ENCODE measurements at regions not wholly inside any gene's neighbourhood (a gene's known extent, or its start where the extent isn't known, plus 50 kb on each side); places are given as distances from the start of the nearest gene placed in this dataset.

DNA sequence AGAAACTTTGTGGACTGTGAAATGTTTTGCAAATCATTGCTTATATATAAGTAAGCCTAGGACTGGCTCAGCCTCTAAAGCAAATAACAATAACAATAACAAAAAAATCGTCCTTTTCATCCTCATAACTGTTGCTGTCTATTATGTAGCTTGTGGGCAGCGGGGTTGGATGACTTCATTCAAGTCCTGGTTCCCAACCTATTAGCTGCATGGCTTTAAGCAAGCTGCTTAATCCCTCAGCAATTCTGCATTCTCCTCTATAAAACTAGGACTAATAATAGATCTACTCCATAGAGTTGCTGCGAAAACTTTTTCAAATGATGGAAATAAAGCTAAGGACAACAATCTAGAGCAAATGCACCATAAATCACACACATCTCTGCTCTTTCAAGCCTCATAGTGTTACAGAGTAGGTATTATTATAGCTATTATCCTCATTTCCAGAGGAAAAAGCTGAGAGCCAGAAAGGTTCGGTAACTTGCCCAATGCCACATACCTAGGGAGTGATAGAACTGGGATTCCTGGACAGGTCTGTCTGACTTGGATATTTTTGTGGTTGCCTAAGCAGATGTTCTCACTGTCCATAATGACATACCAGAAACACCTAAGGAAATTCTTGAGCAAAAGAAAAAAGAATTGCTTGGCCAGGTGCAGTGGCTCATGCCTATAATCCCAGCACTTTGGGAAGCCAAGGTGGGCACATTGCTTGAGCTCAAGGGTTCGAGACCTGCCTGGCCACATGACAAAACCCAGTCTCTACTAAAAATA is 98.8 kb upstream of the ADRA1B start:
- H3K27ac ChIP-seq (ENCODE audit: low read depth in 1 of 2, low read length in 1 of 2) = no peak overlapping the region
- H3K9me3 ChIP-seq (ENCODE audit: control insufficient read depth in 4 of 4, insufficient read depth in 3 of 4, low read length in 3 of 4) = no peaks in the 10 kb centered on the region
- DNase-seq (no peak), ATAC-seq (ENCODE audit: insufficient read depth, low FRiP score) (no peak)
- peaks cover 0 to 13% (median 0%) of the 10 kb centered on the region in 3 donors for H3K27me3 ChIP-seq (ENCODE audit: control insufficient read depth in 3 of 3, insufficient read depth in 3 of 3, low read length in 2 of 3)
- 81 to 86% methylated on average over 5 of the region's 5 CpGs for WGBS, 2 donors
- H3K4me3 ChIP-seq = no peak overlapping the region
- TF ChIP-seq, protein P1, sequence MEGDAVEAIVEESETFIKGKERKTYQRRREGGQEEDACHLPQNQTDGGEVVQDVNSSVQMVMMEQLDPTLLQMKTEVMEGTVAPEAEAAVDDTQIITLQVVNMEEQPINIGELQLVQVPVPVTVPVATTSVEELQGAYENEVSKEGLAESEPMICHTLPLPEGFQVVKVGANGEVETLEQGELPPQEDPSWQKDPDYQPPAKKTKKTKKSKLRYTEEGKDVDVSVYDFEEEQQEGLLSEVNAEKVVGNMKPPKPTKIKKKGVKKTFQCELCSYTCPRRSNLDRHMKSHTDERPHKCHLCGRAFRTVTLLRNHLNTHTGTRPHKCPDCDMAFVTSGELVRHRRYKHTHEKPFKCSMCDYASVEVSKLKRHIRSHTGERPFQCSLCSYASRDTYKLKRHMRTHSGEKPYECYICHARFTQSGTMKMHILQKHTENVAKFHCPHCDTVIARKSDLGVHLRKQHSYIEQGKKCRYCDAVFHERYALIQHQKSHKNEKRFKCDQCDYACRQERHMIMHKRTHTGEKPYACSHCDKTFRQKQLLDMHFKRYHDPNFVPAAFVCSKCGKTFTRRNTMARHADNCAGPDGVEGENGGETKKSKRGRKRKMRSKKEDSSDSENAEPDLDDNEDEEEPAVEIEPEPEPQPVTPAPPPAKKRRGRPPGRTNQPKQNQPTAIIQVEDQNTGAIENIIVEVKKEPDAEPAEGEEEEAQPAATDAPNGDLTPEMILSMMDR (IDR thresholded peaks at IDR 0.05; ENCODE audit: control extremely low read depth, extremely low read depth) = no peak
- H3K9ac ChIP-seq (ENCODE audit: insufficient read depth in 1 of 2, low read length in 2 of 2) = no peak overlapping the region
- peaks cover 0 to 6% (median 3%) of the 10 kb centered on the region in 5 donors for H3K4me1 ChIP-seq (ENCODE audit: control insufficient read depth in 5 of 5, insufficient read depth in 5 of 5, low read length in 5 of 5)
- no peaks in the 10 kb centered on the region for H3K36me3 ChIP-seq (ENCODE audit: control insufficient read depth in 4 of 4, insufficient read depth in 4 of 4, low read length in 4 of 4)

DNA sequence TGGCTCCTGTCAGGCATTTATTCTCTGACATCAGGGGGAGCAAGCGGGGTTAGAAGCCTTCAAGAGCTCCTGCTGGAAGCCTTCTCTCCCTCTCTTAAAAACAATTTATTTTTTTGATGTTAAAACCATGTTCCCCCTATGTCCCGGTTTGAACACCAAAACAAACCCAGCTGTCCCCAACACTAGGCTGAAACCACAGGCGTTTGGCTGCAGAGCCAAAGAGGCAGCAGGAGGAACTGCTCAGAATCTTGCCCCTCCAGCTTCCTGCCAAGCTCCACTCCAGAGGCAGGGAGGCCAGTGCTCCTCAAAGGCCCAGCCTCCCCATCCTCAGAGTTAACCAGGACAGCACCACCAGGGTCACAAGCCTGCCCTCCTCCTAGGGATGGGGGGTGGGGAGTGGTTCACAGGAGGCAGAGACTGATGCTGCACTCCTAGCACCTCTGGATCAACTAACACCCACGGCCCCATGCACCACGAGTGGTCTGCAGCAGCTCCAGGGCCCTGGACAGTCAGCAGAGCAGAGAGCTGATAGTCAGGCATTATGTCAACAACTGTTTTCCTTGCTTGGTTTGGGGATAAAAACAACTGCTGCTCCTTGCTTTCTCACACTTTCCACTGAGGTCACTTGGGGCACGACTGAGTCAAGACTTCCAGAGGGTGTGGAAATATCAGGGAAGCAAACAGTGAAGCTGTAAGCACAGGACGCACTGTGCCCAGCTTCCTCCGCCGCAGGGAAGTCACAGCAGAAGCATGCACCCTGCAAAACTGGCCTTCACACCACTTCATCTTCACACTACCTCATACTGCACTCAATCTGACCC is 96.5 kb upstream of the ADRA1B start:
- Histone ChIP-seq H3K9ac (ENCODE audit: insufficient read depth in 1 of 2, low read length in 2 of 2) (no peak overlapping the region), H3K4me3 (no peak overlapping the region), H3K9me3 (ENCODE audit: control insufficient read depth in 4 of 4, insufficient read depth in 3 of 4, low read length in 3 of 4) (no peaks in the 10 kb centered on the region), H3K27ac (ENCODE audit: low read depth in 1 of 2, low read length in 1 of 2) (peak overlapping the region in 1 of 2 donors; percentile 72), H3K4me1 (ENCODE audit: control insufficient read depth in 5 of 5, insufficient read depth in 5 of 5, low read length in 5 of 5) (peaks cover 0 to 6% (median 3%) of the 10 kb centered on the region in 5 donors), H3K36me3 (ENCODE audit: control insufficient read depth in 4 of 4, insufficient read depth in 4 of 4, low read length in 4 of 4) (no peaks in the 10 kb centered on the region), H3K27me3 (ENCODE audit: control insufficient read depth in 3 of 3, insufficient read depth in 3 of 3, low read length in 2 of 3) (peaks cover 0 to 16% (median 0%) of the 10 kb centered on the region in 3 donors)
- WGBS, 2 donors = 44 to 51% methylated on average over 9 of the region's 9 CpGs
- DNase-seq (peak; percentile 52 to 65 (median 58)), ATAC-seq (ENCODE audit: insufficient read depth, low FRiP score) (peak; percentile 74)
- TF ChIP-seq, protein P1 (IDR thresholded peaks at IDR 0.05; ENCODE audit: control extremely low read depth, extremely low read depth) = no peak

DNA sequence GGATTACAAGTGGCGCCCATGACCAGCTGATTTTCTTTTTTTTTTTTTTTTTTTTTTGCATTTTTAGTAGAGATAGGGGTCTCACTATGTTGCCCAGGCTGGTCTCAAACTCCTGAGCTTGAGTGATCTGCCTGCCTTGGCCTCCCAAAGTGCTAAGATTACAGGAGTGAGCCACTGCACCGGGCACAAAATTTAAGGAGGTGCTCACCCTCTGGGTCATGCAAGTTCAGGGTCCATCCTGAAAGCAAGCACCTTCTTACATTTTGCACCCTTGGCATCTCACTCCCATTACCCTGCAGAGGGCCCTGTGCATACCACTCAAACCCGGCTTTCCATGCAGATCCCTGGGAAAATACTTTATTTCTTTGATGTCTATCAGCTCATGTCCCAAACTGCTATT is 95.6 kb upstream of the ADRA1B start:
- TF ChIP-seq, protein P1 (IDR thresholded peaks at IDR 0.05; ENCODE audit: control extremely low read depth, extremely low read depth) = no peak
- H3K4me1 ChIP-seq (ENCODE audit: control insufficient read depth in 5 of 5, insufficient read depth in 5 of 5, low read length in 5 of 5) = peaks cover 0 to 8% (median 4%) of the 10 kb centered on the region in 5 donors
- no peak overlapping the region for H3K4me3 ChIP-seq
- H3K9me3 ChIP-seq (ENCODE audit: control insufficient read depth in 4 of 4, insufficient read depth in 3 of 4, low read length in 3 of 4) = no peaks in the 10 kb centered on the region
- DNase-seq (no peak), ATAC-seq (ENCODE audit: insufficient read depth, low FRiP score) (no peak)
- 89 to 98% methylated on average over 3 of the region's 3 CpGs for WGBS, 2 donors
- H3K9ac ChIP-seq (ENCODE audit: insufficient read depth in 1 of 2, low read length in 2 of 2) = no peak overlapping the region
- no peaks in the 10 kb centered on the region for H3K36me3 ChIP-seq (ENCODE audit: control insufficient read depth in 4 of 4, insufficient read depth in 4 of 4, low read length in 4 of 4)
- H3K27me3 ChIP-seq (ENCODE audit: control insufficient read depth in 3 of 3, insufficient read depth in 3 of 3, low read length in 2 of 3) = peaks cover 0 to 16% (median 0%) of the 10 kb centered on the region in 3 donors
- no peak overlapping the region for H3K27ac ChIP-seq (ENCODE audit: low read depth in 1 of 2, low read length in 1 of 2)
